WTC11 (cell line): ENCODE measurements at regions not wholly inside any gene's neighbourhood (a gene's known extent, or its start where the extent isn't known, plus 50 kb on each side); places are given as distances from the start of the nearest gene placed in this dataset.

Experiments
- ATAC-seq: fragments of 200-7000 bp; cut with Tn5 transposase; 2 replicates; pipeline ENCODE4 v1.10.0; 2021; ENCODE audit warnings: mild to moderate bottlenecking, moderate library complexity
- CTCF ChIA-PET: fragments of 300-600 bp; sonication (Branson Sonifier 250); formaldehyde crosslinking; loops from one replicate; lab custom pipeline; 2021; ENCODE audit warnings: antibody characterized with exemption; lab: Charles Lee
- POLR2A ChIA-PET: fragments of 350-600 bp; sonication (Branson Sonifier 250); formaldehyde crosslinking; loops from one replicate; lab custom pipeline; 2021; ENCODE audit warnings: antibody characterized with exemption; lab: Charles Lee
- DNase-seq: peaks from one replicate; pipeline ENCODE4 v3.0.0; 2021; ENCODE audit warnings: low spot score
- H3K27ac Mint-ChIP-seq: 2 replicates; pipeline ENCODE4 v1.8.0; 2021; ENCODE audit warnings: mixed read lengths
- H3K27me3 Mint-ChIP-seq: 2 replicates; pipeline ENCODE4 v1.8.0; 2021; ENCODE audit warnings: low read depth, mild to moderate bottlenecking, moderate library complexity, mixed read lengths
- H3K36me3 Mint-ChIP-seq: 2 replicates; pipeline ENCODE4 v1.8.0; 2021; ENCODE audit warnings: mixed read lengths
- H3K4me1 Mint-ChIP-seq: 2 replicates; pipeline ENCODE4 v1.8.0; 2022; ENCODE audit warnings: mixed read lengths
- H3K4me3 Mint-ChIP-seq: 2 replicates; pipeline ENCODE4 v1.8.0; 2021; ENCODE audit warnings: mild to moderate bottlenecking, moderate library complexity, mixed read lengths
- H3K9me3 Mint-ChIP-seq: 2 replicates; pipeline ENCODE4 v1.8.0; 2021; ENCODE audit warnings: mixed read lengths
- ESRRA ChIP-seq: sonication (generic); formaldehyde crosslinking; IDR thresholded peaks from 2 replicates; pipeline ENCODE4 v1.8.1; 2022; ENCODE audit warnings: mild to moderate bottlenecking, missing genetic modification reagents, borderline replicate concordance
- ETV6 ChIP-seq: sonication (generic); formaldehyde crosslinking; IDR thresholded peaks from 2 replicates; pipeline ENCODE4 v1.8.1; 2022; ENCODE audit warnings: mild to moderate bottlenecking, missing genetic modification reagents
- FOXP1 ChIP-seq: sonication (generic); formaldehyde crosslinking; IDR thresholded peaks from 2 replicates; pipeline ENCODE4 v1.8.0; 2022; ENCODE audit warnings: missing genetic modification reagents, mild to moderate bottlenecking, moderate library complexity, borderline replicate concordance
- GABPB1 ChIP-seq: sonication (generic); formaldehyde crosslinking; IDR thresholded peaks from 2 replicates; pipeline ENCODE4 v1.8.1; 2023; ENCODE audit warnings: mild to moderate bottlenecking, missing genetic modification reagents
- JUN ChIP-seq: sonication (generic); formaldehyde crosslinking; IDR thresholded peaks from 2 replicates; pipeline ENCODE4 v1.8.0; 2023; ENCODE audit warnings: mild to moderate bottlenecking, missing genetic modification reagents
- NFATC4 ChIP-seq: fragments of 250-450 bp; sonication (Bioruptor Pico); IDR thresholded peaks from 2 replicates; pipeline ENCODE4 v1.9.0; 2021; ENCODE audit warnings: mild to moderate bottlenecking
- NFE2L1 ChIP-seq: sonication (generic); formaldehyde crosslinking; IDR thresholded peaks from 2 replicates; pipeline ENCODE4 v1.8.1; 2023; ENCODE audit warnings: missing genetic modification reagents
- NFYB ChIP-seq: sonication (generic); formaldehyde crosslinking; conservative IDR thresholded peaks from 2 replicates; pipeline ENCODE4 v1.8.0; 2022; ENCODE audit warnings: low read depth, missing genetic modification reagents
- PRRX2 ChIP-seq: fragments of 250-450 bp; sonication (Bioruptor Pico); IDR thresholded peaks from 2 replicates; pipeline ENCODE4 v1.8.0; 2021; ENCODE audit warnings: mild to moderate bottlenecking
- RELA ChIP-seq: sonication (generic); formaldehyde crosslinking; IDR thresholded peaks from 2 replicates; pipeline ENCODE4 v1.8.1; 2022; ENCODE audit warnings: missing genetic modification reagents, mild to moderate bottlenecking, borderline replicate concordance
- SMAD3 ChIP-seq: sonication (generic); formaldehyde crosslinking; IDR thresholded peaks from 2 replicates; pipeline ENCODE4 v1.8.0; 2022; ENCODE audit warnings: missing genetic modification reagents, mild to moderate bottlenecking, borderline replicate concordance
- TEAD1 ChIP-seq: sonication (generic); formaldehyde crosslinking; IDR thresholded peaks from 2 replicates; pipeline ENCODE4 v1.8.0; 2022; ENCODE audit warnings: mild to moderate bottlenecking, missing genetic modification reagents
- ZBTB21 ChIP-seq: sonication (generic); formaldehyde crosslinking; IDR thresholded peaks from 2 replicates; pipeline ENCODE4 v1.8.1; 2023; ENCODE audit warnings: mild to moderate bottlenecking, missing genetic modification reagents, borderline replicate concordance
- ZNF219 ChIP-seq: sonication (generic); formaldehyde crosslinking; IDR thresholded peaks from 2 replicates; pipeline ENCODE4 v1.8.0; 2023; ENCODE audit warnings: missing genetic modification reagents, mild to moderate bottlenecking, borderline replicate concordance
- ZNF263 ChIP-seq: sonication (generic); formaldehyde crosslinking; IDR thresholded peaks from 2 replicates; pipeline ENCODE4 v1.8.1; 2022; ENCODE audit warnings: low read depth, mild to moderate bottlenecking, moderate library complexity, missing genetic modification reagents
- ZNF396 ChIP-seq: fragments of 250-450 bp; sonication (Bioruptor Pico); IDR thresholded peaks from 2 replicates; pipeline ENCODE4 v1.8.0; 2021; ENCODE audit warnings: mild to moderate bottlenecking, moderate library complexity, borderline replicate concordance
- ZNF416 ChIP-seq: fragments of 250-450 bp; sonication (Bioruptor Pico); IDR thresholded peaks from 2 replicates; pipeline ENCODE4 v1.9.0; 2021; ENCODE audit warnings: mild to moderate bottlenecking, inconsistent platforms
- ZNF423 ChIP-seq: fragments of 250-450 bp; sonication (Bioruptor Pico); IDR thresholded peaks from 2 replicates; pipeline ENCODE4 v2.1.2; 2022; ENCODE audit warnings: mild to moderate bottlenecking, moderate library complexity
- ZNF671 ChIP-seq: fragments of 250-450 bp; sonication (Bioruptor Pico); IDR thresholded peaks from 2 replicates; pipeline ENCODE4 v1.8.0; 2021; ENCODE audit warnings: mild to moderate bottlenecking
- TF ChIP-seq, protein P1 (sequence below): sonication (generic); formaldehyde crosslinking; IDR thresholded peaks from 2 replicates; pipeline ENCODE4 v1.8.0; 2022; ENCODE audit warnings: mild to moderate bottlenecking, missing genetic modification reagents
- TF ChIP-seq, protein P2 (sequence below): sonication (generic); formaldehyde crosslinking; IDR thresholded peaks from 2 replicates; pipeline ENCODE4 v1.8.1; 2023; ENCODE audit warnings: mild to moderate bottlenecking, missing genetic modification reagents, moderate library complexity
- TF ChIP-seq, protein P3 (sequence below): sonication (generic); formaldehyde crosslinking; IDR thresholded peaks from 2 replicates; pipeline ENCODE4 v1.8.0; 2023; ENCODE audit warnings: missing genetic modification reagents, mild to moderate bottlenecking, borderline replicate concordance
- TF ChIP-seq, protein P4 (sequence below): fragments of 250-450 bp; sonication (Bioruptor Pico); IDR thresholded peaks from 2 replicates; pipeline ENCODE4 v1.9.0; 2021; ENCODE audit warnings: mild to moderate bottlenecking
- TF ChIP-seq, protein P5 (sequence below): sonication (generic); formaldehyde crosslinking; IDR thresholded peaks from 2 replicates; pipeline ENCODE4 v1.8.1; 2023; ENCODE audit warnings: mild to moderate bottlenecking, moderate library complexity, missing genetic modification reagents

DNA sequence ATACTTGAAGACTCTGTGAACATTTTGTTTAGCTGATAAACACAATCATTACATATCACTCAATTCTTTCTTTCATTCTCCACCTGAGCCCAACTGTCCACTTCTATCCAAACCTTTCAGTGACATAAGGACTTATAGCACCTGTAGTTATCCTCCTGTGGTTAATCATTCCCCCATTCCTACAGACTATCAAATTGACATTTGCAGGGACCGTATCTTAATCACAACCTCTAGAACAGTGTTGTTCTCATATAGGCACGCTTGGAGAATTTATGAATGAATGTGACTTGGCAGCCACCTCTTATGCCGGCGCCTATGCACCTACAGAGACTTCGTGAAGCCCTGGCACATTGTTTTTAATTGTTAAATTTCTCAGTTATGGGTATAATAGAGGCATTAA, 83.9 kb upstream of the CXADR start:
- H3K4me3 Mint-ChIP-seq = no peak overlapping the region
- POLR2A ChIA-PET = no interaction called here
- H3K27ac Mint-ChIP-seq = no peak overlapping the region

DNA sequence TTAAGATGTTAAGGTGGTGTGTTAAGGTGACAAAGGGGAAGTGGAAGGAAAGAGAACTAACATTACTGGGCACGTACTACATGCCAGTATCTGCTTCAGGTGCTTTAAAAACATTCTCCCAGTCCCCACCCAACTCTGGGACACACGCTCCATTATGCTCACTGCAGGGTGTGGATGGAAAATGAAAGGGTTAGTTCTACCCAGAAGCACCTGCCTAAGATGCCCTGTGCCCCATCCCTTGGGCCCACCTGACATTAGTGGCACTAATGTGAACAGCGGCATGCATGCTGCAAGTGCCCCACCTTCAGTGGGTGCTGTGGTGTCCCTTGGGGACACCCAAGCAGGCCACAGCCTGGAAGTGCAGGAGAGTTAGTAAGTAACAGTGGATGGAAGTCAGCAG, 82.9 kb upstream of the CXADR start:
- POLR2A ChIA-PET = no interaction called here
- TF ChIP-seq NFATC4 (no peak), GABPB1 (CRISPR knock-in tag) (no peak), JUN (CRISPR knock-in tag) (no peak), ETV6 (CRISPR knock-in tag) (no peak)

More for the DNA sequence above, 83.9 kb upstream of the CXADR start:
- H3K27me3 Mint-ChIP-seq = no peaks in the 10 kb centered on the region
- DNase-seq = no peak
- CTCF ChIA-PET = no interaction called here
- H3K36me3 Mint-ChIP-seq = no peaks in the 10 kb centered on the region
- no peak for ATAC-seq
- peaks cover 16% of the 10 kb centered on the region for H3K9me3 Mint-ChIP-seq
- H3K4me1 Mint-ChIP-seq = peaks cover 11% of the 10 kb centered on the region
- no peak for TF ChIP-seq JUN (CRISPR knock-in tag)
- TF ChIP-seq, protein P1, sequence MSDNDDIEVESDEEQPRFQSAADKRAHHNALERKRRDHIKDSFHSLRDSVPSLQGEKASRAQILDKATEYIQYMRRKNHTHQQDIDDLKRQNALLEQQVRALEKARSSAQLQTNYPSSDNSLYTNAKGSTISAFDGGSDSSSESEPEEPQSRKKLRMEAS (CRISPR knock-in tag) = no peak
- no peak for TF ChIP-seq ESRRA (CRISPR knock-in tag)
- TF ChIP-seq ZNF416 (CRISPR knock-in tag) = no peak
- TF ChIP-seq ZNF671 = no peak
- no peak for TF ChIP-seq SMAD3
- TF ChIP-seq, protein P2, sequence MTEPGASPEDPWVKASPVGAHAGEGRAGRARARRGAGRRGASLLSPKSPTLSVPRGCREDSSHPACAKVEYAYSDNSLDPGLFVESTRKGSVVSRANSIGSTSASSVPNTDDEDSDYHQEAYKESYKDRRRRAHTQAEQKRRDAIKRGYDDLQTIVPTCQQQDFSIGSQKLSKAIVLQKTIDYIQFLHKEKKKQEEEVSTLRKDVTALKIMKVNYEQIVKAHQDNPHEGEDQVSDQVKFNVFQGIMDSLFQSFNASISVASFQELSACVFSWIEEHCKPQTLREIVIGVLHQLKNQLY (CRISPR knock-in tag) = no peak
- no peak for TF ChIP-seq NFATC4
- TF ChIP-seq ZNF423 (CRISPR knock-in tag) = no peak
- TF ChIP-seq ETV6 (CRISPR knock-in tag) = no peak
- TF ChIP-seq ZBTB21 (CRISPR knock-in tag) = no peak
- TF ChIP-seq PRRX2 (CRISPR knock-in tag) = no peak
- TF ChIP-seq, protein P3, sequence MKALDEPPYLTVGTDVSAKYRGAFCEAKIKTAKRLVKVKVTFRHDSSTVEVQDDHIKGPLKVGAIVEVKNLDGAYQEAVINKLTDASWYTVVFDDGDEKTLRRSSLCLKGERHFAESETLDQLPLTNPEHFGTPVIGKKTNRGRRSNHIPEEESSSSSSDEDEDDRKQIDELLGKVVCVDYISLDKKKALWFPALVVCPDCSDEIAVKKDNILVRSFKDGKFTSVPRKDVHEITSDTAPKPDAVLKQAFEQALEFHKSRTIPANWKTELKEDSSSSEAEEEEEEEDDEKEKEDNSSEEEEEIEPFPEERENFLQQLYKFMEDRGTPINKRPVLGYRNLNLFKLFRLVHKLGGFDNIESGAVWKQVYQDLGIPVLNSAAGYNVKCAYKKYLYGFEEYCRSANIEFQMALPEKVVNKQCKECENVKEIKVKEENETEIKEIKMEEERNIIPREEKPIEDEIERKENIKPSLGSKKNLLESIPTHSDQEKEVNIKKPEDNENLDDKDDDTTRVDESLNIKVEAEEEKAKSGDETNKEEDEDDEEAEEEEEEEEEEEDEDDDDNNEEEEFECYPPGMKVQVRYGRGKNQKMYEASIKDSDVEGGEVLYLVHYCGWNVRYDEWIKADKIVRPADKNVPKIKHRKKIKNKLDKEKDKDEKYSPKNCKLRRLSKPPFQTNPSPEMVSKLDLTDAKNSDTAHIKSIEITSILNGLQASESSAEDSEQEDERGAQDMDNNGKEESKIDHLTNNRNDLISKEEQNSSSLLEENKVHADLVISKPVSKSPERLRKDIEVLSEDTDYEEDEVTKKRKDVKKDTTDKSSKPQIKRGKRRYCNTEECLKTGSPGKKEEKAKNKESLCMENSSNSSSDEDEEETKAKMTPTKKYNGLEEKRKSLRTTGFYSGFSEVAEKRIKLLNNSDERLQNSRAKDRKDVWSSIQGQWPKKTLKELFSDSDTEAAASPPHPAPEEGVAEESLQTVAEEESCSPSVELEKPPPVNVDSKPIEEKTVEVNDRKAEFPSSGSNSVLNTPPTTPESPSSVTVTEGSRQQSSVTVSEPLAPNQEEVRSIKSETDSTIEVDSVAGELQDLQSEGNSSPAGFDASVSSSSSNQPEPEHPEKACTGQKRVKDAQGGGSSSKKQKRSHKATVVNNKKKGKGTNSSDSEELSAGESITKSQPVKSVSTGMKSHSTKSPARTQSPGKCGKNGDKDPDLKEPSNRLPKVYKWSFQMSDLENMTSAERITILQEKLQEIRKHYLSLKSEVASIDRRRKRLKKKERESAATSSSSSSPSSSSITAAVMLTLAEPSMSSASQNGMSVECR (CRISPR knock-in tag) = no peak
- no peak for TF ChIP-seq NFYB (CRISPR knock-in tag)
- no peak for TF ChIP-seq ZNF396 (CRISPR knock-in tag)
- no peak for TF ChIP-seq NFE2L1 (CRISPR knock-in tag)
- no peak for TF ChIP-seq TEAD1 (CRISPR knock-in tag)

DNA sequence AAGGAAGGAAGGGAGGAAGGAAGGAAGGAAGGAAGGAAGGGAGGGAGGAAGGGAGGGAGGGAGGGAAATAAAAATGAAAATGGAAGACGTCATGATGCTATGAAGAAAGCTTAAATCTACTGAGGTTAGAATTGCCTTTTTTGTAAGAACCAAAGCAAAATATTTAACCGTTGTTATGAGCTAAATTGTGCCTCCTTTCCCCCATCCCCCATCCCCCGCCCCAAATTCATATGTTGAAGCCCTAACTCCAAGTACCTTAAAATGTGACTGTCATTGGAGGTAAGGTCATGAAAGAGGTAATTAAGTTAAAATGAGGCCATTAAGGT, 80.1 kb upstream of the CXADR start:
- no peak for DNase-seq
- TF ChIP-seq, protein P4, sequence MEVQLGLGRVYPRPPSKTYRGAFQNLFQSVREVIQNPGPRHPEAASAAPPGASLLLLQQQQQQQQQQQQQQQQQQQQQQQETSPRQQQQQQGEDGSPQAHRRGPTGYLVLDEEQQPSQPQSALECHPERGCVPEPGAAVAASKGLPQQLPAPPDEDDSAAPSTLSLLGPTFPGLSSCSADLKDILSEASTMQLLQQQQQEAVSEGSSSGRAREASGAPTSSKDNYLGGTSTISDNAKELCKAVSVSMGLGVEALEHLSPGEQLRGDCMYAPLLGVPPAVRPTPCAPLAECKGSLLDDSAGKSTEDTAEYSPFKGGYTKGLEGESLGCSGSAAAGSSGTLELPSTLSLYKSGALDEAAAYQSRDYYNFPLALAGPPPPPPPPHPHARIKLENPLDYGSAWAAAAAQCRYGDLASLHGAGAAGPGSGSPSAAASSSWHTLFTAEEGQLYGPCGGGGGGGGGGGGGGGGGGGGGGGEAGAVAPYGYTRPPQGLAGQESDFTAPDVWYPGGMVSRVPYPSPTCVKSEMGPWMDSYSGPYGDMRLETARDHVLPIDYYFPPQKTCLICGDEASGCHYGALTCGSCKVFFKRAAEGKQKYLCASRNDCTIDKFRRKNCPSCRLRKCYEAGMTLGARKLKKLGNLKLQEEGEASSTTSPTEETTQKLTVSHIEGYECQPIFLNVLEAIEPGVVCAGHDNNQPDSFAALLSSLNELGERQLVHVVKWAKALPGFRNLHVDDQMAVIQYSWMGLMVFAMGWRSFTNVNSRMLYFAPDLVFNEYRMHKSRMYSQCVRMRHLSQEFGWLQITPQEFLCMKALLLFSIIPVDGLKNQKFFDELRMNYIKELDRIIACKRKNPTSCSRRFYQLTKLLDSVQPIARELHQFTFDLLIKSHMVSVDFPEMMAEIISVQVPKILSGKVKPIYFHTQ (CRISPR knock-in tag) = no peak
- TF ChIP-seq FOXP1 (CRISPR knock-in tag) (no peak), NFYB (CRISPR knock-in tag) (no peak), ZNF263 (CRISPR knock-in tag) (no peak), RELA (CRISPR knock-in tag) (no peak), ZNF219 (CRISPR knock-in tag) (no peak)
- TF ChIP-seq, protein P5, sequence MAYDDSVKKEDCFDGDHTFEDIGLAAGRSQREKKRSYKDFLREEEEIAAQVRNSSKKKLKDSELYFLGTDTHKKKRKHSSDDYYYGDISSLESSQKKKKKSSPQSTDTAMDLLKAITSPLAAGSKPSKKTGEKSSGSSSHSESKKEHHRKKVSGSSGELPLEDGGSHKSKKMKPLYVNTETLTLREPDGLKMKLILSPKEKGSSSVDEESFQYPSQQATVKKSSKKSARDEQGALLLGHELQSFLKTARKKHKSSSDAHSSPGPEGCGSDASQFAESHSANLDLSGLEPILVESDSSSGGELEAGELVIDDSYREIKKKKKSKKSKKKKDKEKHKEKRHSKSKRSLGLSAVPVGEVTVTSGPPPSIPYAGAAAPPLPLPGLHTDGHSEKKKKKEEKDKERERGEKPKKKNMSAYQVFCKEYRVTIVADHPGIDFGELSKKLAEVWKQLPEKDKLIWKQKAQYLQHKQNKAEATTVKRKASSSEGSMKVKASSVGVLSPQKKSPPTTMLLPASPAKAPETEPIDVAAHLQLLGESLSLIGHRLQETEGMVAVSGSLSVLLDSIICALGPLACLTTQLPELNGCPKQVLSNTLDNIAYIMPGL (CRISPR knock-in tag) = no peak

More for the DNA sequence above, 82.9 kb upstream of the CXADR start:
- DNase-seq (no peak), ATAC-seq (no peak)
- H3K27ac Mint-ChIP-seq = no peak overlapping the region
- peaks cover 11% of the 10 kb centered on the region for H3K4me1 Mint-ChIP-seq
- no peak overlapping the region for H3K4me3 Mint-ChIP-seq
- peaks cover 10% of the 10 kb centered on the region for H3K9me3 Mint-ChIP-seq
- no peaks in the 10 kb centered on the region for H3K36me3 Mint-ChIP-seq
- no peaks in the 10 kb centered on the region for H3K27me3 Mint-ChIP-seq
- CTCF ChIA-PET = no interaction called here

More for the DNA sequence above, 80.1 kb upstream of the CXADR start:
- H3K27ac Mint-ChIP-seq = no peak overlapping the region
- no peaks in the 10 kb centered on the region for H3K36me3 Mint-ChIP-seq
- H3K4me3 Mint-ChIP-seq = no peak overlapping the region
- H3K9me3 Mint-ChIP-seq = no peaks in the 10 kb centered on the region
- ChIA-PET POLR2A (no interaction called here), CTCF (interaction anchor here (0.7 kb wide), 1 partner anchor 102 kb away, joined by 3 read pairs; no protein-coding TSS in a partner anchor)
- H3K27me3 Mint-ChIP-seq = peaks cover 7% of the 10 kb centered on the region
- peaks cover 21% of the 10 kb centered on the region for H3K4me1 Mint-ChIP-seq
- no peak for ATAC-seq
